Lower leg skin (tissue), 3 donors: ENCODE measurements at regions not wholly inside any gene's neighbourhood (a gene's known extent, or its start where the extent isn't known, plus 50 kb on each side); places are given as distances from the start of the nearest gene placed in this dataset.

ENCODE experiments used
- POLR2A ChIP-seq, 2 donors: fragments of 450-650 bp; IDR thresholded peaks; one replicate each; pipeline ENCODE4 v1.6.1; 2016 to 2017; ENCODE audit warnings: antibody characterized with exemption in 2 of 2, mild to moderate bottlenecking in 1 of 2, moderate library complexity in 1 of 2
- TF ChIP-seq, protein P1 (sequence below), 3 donors: fragments of 450-650 bp; IDR thresholded peaks; one replicate each; pipeline ENCODE4 v1.5.1; 2016; ENCODE audit warnings: antibody characterized with exemption in 3 of 3, mild to moderate bottlenecking in 3 of 3, moderate library complexity in 2 of 3

DNA sequence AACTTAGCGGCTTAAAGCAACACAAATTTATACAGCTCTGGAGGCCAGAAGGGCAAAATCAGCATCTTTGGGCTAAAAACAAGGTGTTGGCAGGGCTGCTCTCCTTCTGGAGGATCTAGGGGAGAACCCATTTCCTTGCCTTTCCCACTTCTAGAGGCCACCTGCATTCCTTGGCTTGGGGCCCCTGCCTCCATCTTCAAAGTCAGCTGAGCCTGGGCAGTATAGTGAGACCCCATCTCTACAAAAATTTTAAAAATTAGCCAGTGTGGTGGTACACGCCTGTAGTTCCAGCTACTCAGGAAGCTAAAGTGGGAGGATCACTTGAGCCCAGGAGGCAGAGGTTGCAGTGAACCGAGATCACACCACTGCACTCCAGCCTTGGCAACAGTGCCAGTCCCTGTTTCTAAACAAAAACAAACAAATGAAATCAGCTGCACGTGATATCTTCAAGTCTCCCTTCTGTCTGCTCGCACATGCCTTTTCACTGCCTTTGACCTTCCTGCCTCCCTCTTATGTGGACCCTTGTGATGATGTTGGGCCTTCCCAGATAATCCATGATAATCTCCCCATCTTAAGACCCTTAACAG, 200.6 kb downstream of the ZFP36L2 start:
- TF ChIP-seq POLR2A (IDR thresholded peaks at IDR 0.05): no peak
- TF ChIP-seq, protein P1, sequence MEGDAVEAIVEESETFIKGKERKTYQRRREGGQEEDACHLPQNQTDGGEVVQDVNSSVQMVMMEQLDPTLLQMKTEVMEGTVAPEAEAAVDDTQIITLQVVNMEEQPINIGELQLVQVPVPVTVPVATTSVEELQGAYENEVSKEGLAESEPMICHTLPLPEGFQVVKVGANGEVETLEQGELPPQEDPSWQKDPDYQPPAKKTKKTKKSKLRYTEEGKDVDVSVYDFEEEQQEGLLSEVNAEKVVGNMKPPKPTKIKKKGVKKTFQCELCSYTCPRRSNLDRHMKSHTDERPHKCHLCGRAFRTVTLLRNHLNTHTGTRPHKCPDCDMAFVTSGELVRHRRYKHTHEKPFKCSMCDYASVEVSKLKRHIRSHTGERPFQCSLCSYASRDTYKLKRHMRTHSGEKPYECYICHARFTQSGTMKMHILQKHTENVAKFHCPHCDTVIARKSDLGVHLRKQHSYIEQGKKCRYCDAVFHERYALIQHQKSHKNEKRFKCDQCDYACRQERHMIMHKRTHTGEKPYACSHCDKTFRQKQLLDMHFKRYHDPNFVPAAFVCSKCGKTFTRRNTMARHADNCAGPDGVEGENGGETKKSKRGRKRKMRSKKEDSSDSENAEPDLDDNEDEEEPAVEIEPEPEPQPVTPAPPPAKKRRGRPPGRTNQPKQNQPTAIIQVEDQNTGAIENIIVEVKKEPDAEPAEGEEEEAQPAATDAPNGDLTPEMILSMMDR (IDR thresholded peaks at IDR 0.05): no peak
